ENCODE measurements at regions not wholly inside any gene's neighbourhood (a gene's known extent, or its start where the extent isn't known, plus 50 kb on each side); places are given as distances from the start of the nearest gene placed in this dataset.

- TF ChIP-seq CTCF (conservative IDR thresholded peaks at IDR 0.05; ENCODE audit: low read length) (no peak), EZH2phosphoT487 (IDR thresholded peaks at IDR 0.05; ENCODE audit: borderline replicate concordance) (no peak)
These were observed 162.5 kb downstream of the WSCD1 start for GRCh38 chr17:6232732-6233101.
